Left forelimb (tissue), 1 donor: ENCODE measurements at regions not wholly inside any gene's neighbourhood (a gene's known extent, or its start where the extent isn't known, plus 50 kb on each side); places are given as distances from the start of the nearest gene placed in this dataset.
"Not testable (repeated sequence)": the region's sequence is repeated elsewhere in the genome, so short reads cannot be mapped to it uniquely, and the experiment has no call there.

Source experiments
- DNase-seq: peaks from one replicate; pipeline ENCODE4 v3.0.0-alpha.2; 2018; ENCODE audit warnings: low spot score

DNA sequence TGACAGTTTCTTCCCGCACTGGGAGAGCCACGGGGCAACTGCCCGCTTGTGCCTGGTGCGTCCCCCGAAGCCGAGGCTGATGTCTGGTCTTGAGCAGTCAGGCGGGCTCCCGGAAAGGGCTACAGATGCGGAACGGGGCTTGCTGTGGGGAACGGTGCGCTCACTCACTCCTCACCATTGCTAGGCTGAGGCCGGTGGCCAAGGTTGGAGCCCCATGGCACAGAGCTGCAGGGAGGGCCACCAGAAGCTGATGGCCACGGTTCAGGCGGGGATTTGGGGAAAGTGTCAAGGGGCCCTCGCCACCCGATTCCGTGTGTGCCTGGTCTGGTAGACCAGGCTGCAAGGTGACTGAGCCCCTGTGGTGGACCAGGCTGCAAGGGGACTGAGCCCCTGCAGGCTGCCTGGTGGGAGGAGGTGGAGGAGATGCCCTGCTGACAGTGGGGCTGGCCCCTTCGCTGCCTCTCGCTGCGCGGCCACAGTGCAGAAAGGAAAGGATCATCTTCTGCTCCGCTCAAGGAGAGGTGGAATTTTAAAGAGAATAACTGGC, 1315.8 kb downstream of the BRD1 start:
- no peak for DNase-seq

DNA sequence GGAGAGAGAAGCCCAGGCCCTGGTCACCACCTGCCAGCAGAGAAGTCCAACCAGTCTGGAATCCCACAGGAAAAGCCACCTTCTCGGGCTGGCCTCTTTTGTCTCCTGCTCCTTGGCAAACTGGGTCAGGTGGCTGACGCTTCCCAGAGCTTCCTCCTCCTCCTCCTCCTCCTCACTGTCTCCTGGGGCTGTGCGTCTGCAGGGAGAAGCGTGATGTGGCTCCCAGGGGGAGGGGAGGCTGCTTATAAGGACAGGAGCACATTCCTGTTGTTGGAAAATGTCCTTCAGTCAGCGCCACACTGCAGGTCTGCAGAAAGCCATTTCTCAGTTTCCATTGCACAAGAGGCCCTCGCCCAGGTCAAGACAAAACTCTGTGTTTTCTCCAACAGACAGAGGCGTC, 1316.5 kb downstream of the BRD1 start:
- DNase-seq = no peak

DNA sequence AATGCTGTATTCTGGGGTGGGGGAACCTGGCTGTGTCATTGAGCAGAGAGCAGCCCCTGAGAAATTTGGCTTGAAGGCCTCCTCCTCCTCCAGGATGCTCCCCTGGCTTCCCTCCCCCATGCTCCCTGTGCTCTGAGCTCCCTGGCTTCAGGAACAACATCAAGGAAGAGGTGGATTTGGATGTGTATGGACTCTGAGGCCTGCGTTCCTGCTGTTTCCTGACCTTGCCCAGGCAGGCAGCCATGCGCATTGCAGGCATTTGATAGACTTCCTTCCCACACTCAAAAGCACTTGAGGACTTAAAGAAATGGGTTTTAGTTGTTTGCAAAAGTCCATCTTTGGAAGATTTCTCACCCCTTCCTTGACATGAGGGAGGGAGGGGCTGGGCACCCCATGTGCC, 1317.1 kb downstream of the BRD1 start:
- no peak for DNase-seq

DNA sequence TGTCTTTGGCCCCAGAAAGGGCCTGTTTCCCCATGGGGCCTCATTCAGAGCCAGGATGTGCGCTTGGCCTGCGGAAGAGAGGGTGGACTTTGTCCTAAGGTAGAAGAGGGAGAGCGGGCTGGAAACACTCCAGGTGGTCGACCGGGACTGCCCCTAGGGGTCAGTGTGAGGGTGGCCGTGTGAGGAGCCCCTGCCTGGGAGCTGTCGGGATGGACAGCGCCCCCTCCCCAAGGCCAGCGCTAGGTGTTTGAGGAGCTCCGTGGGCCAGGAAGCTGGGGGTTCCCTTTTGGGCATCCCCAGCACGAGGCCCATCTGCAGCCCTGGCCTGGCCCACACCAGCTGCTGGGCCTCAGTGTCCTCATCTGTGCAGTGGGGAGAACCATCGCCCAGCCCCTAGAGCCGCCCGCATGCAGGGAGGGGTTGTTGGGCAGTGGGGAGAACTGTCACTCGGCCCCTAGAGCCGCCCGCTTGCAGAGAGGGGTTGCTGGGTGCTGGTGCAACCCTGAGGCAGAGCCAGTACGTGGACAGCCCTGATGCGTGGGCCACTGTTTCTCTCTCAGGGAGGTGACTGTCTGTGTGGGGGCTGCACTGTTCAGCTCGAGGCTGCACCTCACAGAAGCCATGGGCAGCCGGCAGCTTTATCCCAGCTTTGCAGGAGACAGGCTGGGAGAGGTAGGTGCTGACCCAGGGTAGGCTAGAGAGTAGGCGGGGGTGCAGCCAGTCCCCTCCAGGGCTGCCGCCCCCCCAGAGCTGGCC, 1319.9 kb downstream of the BRD1 start:
- DNase-seq = no peak

DNA sequence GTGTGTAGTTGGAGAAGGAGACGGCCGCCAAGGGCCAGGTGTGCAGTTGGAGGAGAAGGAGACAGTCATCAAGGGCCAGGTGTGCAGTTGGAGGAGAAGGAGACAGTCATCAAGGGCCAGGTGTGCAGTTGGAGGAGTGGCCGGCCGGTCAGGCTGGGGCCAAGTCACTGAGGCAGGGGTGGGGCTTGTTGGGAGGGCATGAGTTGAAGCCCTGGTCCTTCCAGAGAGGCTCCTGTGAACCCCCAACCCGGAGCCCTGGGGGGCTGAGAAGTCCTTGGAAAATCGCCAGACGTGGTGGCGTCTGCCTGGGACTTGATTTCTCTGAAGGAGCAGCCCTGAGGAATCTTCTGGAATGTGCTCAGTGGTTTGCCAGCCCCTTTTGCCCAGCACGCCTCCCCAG, 1320.5 kb downstream of the BRD1 start:
- no peak for DNase-seq

DNA sequence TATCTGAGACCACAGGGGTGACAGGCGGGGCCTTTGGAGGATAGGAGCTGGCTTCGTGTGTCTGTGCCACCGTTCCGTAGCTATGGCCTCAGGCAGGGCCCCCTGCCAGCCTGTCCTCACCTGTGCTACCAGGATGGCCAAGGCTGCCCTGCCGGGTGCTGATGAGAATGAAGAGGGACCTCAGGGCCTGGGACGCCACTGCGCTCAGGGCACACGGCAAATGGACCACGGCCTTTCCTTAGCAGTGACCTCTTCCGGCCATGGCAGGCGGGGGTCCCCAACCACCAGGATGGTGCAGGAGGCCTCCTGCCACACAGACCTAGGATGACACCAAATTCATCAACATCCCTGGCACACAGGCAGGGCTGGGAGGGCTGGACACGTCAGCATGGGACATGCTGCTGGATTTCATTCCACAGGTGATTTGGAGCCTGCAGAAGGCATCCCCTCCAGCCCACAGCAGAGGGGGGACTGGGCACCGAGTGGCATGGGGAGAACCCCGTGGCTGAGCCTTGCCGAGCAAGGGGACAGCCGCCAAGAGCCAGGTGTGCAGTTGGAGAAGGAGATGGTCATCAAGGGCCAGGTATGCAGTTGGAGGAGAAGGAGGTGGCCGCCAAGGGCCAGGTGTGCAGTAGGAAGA, 1321.0 kb downstream of the BRD1 start:
- no peak for DNase-seq

DNA sequence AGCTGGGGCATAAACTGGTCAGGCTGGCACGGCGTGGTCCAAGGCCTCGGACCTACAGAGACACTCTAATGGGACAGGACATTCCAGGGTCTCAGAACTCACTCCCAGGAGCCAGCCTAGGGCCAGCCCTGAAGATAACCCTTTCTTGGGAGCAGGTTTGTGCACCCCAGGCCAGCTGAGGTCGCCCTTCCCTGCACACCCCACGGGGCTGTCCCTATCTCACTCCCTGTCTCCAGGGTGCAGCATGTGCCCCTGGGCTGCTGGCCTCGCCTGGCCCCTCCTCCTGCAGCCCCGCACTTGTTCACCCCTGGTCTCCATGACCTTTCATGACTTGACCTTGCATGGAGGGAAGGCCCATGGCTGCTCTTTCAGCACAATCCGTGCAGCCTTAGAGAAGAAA, 1321.8 kb downstream of the BRD1 start:
- DNase-seq = no peak

DNA sequence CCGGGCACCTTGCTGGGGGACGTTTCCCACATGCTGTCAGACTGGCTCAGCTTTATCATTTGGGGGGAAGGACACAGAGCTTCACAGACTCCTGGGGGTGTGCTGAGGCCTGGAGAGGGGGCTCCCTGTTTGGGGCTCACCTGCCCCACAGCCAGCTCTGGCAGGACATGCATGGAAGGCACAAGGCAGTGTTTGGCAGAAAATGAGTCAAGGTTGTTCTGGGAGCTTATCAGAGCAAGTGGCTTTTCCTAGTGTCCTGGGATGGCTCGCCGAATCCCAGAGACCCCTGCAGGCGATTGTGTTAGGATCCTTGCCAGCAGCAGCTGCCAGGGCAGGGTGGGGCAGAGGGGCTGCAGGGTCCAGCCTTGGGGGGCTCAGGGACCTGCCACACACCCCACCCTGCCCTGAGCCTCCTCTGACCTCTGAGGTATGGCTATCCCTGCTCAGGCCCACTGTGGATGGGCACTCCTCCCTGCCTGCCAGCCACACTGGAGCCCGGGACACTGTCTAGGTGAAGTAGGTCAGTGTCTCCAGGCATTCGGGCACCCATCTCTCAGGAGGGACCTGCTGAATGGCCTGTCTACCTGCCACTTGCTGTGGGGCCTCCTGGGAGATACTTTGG, 1323.0 kb downstream of the BRD1 start:
- DNase-seq = no peak

DNA sequence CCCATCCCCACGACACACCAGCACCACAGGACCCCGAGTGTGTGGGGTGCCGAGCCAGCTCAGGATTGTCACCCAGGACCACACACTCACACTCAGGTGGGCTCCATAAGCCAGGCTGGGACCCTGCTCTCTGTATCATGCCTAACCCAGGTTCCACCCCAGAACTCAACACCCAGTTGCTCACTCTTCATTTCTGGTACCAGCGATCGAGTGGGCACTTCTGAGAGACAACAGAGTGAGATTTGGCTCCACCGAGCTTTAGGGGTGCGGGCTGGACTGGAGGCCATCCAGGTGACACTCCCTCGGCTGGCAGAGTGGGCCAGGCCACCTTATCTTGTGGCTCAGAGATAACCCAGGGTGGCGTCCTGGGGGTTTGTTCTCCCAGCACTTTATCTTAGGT, 1323.8 kb downstream of the BRD1 start:
- no peak for DNase-seq

DNA sequence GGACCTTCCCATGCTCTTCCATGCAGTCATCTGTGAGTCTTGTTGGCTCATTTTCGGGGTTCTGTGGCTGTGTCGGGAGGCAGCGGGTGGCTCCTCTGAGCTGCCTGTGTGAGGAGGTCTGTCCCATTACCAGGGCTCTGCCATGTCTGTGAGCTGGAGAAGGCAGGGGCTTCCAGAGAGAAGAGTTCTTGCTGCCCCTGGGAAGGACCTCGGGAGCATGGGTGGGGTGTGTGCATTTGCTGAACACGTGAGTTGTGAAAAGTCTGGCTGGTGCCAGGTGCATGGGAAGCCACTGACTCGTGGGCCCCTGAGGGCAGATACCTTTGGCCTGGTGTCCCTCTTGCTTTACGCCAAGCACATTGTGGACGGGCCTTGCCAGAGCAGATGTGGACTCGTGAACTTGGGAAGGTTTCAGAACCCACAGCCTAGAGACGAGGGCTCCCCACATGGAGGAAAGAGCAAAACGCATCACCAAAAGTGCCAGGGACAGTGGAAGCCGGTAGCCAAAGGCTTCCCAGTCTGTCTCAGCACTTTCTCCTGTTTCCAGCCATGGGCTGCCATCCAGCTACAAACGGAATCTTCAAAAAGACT, 1324.5 kb downstream of the BRD1 start:
- DNase-seq = no peak

DNA sequence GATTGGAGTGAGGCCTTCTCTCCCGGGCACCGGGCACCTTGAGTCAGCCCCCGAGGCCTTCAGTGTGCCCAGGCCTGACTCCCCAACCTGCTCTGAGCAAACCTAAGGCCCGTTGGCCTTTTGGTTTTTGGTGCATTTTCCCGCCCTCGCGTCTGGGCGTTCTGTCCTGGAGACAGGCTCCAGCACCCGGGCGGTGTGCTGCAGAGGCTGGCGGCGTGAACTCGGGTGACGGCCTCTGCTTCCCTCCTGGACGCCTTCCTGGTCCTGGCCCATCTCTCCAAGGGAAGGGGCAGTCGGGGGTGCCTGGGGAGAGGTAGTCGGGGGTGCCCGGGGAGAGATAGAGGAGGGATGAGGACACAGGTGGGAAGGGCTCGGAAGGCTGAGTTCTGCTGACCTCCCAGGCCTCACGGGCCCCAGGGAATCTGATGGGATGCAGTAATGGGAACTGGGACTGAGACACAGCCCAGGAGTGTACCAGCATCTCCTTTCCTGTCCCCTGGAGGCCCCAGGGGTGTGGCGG, 1326.4 kb downstream of the BRD1 start:
- DNase-seq = no peak

DNA sequence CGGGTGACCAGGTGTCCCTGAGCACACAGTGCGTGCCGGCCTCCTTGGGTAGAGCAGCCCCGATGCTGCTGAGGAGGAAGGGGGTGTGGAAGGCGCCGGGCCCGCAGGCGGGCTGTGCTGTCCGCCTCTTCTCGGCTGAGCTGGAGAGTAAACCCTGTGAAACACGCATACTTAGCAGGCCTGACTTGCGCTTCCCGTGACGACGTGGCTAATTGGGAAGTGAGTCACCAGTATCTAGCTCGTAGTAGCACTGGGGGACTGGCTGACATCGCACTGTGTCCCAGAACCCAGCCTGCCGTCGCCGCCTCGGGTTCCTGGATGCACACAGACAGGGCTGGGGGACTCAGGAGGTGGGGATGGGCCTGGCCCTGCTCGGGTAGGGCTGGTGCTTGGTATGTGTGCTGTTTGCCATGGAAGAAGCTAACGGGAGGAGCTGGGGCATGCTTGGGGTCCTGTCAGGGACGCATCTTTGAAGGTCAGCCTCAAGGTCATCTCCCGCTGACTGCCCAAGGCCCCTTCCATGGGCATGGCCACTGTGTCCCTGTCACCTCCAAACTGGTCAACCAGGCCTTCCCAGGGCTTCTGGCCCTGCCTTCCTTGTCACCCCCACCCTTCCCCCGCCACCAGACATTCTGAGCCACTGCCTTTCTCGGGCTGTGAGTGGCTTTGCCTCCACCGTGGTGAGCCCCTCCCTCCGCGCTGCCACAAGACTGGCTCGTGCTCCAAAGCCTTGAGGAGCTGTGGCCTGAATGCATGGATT, 1327.0 kb downstream of the BRD1 start:
- no peak for DNase-seq

DNA sequence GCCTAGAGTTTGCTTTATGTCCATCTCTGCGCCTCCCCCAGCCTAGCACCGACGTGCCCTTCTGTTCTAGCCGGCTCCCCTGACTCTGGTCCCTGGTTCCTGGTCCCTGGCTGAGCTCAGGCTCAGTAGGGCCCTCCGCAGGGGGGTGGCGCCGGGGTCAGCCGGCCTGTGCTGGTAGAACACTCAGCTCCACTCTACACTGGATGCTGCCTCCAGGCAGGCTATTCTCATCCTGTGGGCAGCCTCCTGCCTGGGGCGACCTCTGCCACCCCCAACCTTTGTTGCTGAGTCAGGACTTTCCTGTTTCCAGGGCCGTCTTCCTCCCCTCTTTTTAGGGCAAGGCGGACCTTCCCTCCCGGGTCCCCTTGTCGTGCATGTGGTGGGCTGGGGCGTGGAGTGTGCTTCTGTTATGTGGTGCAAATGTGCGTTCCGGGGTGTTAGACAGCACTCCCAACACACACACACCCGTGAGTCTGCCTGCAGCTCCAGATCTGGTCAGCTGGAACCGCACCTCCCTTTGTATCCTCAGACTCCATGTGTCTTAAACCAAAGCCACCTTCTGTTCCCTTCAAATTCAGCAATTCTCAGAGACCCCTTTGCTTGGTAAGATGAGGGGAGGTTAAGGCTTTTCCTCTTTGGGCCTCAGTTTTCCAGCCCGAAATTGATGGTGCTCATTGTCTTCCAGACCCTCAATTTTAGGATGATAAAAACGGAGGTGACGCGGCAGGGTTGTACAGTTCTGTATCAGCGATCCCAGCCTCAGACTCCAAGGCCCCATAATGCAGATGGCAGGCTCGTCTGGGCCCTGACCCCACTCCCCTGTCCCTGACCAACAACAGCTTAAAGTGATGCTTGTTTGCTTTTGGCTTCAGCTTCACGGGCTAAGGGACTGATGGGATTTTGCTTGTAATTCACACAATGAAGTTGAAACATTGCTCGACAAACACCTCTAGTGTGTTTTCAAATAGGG, 1327.9 kb downstream of the BRD1 start:
- DNase-seq = no peak

DNA sequence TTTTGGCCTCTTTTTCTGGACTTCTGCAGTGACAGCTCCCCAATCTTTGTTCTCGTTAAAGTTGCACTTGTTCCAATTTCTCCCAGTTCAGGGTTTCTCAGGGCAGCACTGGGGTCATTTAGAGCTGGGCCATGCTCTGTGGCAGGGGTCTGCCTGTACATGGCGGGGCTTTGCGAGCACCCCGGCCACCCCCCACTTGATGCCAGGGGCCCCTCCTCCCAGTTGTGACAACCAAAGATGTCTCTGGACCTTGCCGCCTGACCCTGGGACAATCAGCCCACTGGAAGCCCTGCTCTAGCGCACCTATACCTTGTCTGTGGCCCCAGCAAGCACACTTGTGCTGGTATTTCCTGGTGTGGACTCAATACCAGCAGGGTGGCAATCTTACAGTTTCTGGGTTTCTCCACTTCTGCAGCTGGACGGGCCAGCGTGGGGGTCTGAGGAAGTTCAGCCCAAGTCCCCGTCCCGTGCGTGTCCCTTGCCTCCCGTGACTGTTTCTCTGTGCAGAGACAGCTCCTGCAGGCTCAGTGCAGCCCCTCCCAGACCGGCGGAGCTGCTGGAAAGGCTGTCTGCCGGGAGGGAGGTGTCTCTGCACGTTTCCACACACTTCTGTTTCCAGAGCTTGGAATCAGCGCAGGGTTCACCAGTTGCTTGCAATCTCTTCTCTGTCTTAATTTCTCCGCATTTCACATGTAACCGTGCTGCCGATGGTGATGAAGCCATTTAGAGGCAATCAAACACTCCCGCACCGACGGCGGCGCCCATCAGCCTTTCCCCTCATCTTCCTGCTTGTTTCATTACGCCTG, 1328.9 kb downstream of the BRD1 start:
- no peak for DNase-seq

DNA sequence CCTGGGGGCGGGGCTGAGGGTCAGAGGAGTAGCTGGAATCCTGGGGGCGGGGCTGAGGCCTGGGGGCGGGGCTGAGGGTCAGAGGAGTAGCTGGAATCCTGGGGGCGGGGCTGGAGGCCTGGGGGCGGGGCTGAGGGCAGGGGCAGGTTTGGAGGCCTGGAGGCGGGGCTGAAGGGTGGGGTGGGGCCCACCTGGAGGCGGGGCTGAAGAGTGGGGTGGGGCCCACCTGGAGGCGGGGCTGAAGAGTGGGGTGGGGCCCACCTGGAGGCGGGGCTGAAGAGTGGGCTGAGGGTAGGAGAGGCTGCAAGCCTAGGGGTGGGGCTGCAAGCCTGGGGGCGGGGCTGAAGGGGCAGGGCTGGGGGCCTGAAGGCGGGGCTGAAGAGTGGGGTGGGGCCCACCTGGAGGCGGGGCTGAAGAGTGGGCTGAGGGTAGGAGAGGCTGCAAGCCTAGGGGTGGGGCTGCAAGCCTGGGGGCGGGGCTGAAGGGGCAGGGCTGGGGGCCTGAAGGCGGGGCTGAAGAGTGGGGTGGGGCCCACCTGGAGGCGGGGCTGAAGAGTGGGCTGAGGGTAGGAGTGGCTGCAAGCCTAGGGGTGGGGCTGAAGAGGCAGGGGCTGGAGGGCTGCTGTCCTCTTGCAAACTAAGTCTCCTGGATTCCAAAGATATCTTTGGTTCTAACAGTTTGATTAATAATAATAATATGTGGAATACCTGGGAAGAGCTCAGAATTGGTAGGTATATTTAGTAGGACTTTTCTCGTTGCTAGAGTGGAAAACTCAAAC, 1329.7 kb downstream of the BRD1 start:
- not testable (repeated sequence) for DNase-seq

DNA sequence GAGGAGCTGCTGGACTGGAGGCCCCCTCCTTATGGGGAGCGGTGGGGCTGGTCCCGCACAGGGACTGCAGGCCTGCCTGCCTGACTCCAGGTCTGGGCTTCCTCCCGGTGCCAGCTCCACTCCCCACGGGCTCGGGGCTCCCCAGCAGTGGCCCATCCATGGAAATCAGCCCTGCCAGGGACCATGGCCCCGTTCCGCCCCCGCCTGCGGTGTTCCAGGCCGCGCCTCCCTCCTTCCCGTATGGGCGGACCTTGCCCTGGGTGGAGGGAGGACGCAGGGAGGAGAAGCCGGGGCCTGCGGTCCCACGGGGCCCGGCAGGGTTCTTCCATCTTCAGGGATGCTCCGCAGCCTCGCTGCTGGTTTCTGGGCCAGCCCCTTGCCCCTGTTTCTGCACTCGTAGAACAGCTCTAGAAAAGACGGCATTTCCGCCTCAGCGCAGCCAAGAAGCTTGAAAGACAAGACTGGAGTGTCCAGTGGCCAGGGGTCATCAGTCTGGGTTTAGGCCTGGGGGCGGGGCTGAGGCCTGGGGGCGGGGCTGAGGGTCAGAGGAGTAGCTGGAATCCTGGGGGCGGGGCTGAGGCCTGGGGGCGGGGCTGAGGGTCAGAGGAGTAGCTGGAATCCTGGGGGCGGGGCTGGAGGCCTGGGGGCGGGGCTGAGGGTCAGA, 1330.6 kb downstream of the BRD1 start:
- DNase-seq = no peak

DNA sequence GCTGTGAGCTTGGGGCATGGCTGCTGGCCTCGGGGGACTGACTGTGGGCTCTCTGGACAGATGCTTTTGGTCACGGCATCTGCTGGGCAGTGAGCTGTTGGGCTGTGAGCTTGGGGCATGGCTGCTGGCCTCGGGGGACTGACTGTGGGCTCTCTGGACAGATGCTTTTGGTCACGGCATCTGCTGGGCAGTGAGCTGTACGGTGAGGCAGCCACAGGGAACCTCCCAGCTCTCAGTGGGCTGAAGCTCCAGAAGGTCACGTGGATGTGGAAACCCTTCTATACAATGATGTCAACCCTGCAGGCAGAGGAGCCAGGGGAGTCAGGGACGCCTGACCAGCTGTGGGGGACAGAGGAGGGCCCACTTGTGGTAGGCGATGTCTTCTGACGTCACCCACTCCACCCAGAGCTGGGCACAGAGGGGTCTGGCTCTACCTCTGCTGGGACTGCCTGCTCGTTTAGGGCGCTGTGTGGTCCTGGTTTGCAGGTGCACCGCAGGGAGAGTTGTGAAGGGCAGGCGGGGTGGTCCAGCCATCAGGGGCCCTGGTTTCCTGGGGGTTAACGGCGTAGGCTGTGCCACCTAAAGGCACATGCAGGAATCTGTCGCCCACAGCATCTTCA, 1331.3 kb downstream of the BRD1 start:
- DNase-seq = no peak

DNA sequence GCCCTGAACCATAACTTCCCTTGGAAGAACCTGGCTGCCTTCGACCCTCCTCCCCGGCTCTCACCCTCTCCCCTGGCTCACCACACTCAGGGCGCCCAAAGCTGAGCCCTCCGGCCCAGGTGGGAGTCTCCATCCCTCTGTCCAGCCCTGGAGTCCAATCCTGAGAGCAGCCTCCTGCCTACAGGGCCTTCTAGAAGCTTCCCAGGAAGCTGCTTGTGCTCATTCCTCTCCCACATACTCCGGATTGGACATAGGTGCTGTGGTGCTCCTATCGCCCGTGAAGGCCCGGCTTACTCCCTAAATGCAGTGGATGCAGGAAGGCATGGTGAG, 1332.0 kb downstream of the BRD1 start:
- DNase-seq = no peak
